ENCODE measurements at regions not wholly inside any gene's neighbourhood (a gene's known extent, or its start where the extent isn't known, plus 50 kb on each side); places are given as distances from the start of the nearest gene placed in this dataset.

DNA sequence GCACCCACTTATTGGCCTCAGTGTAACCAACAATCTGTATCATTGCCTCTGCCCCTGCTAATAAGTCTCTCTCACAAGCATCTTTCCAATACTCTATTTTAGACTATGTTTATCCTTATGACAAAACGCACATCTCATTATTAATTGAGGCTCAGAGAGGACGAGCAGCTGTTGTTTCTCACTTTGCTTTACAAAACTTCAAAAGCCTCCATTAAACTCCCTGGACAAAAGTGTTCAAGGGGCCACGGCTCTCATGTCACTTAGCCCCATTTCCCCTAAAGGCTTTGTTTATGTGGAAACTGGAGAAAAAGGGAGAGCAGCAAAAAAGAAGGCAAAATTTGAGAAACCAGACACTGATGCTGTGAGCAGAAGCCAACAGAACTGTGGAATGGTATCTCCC is 180.0 kb upstream of the LNX1 start:
- ATAC-seq (ENCODE audit: insufficient number of reproducible peaks, low FRiP score, low read depth), result no peak
- TF ChIP-seq, protein P1, sequence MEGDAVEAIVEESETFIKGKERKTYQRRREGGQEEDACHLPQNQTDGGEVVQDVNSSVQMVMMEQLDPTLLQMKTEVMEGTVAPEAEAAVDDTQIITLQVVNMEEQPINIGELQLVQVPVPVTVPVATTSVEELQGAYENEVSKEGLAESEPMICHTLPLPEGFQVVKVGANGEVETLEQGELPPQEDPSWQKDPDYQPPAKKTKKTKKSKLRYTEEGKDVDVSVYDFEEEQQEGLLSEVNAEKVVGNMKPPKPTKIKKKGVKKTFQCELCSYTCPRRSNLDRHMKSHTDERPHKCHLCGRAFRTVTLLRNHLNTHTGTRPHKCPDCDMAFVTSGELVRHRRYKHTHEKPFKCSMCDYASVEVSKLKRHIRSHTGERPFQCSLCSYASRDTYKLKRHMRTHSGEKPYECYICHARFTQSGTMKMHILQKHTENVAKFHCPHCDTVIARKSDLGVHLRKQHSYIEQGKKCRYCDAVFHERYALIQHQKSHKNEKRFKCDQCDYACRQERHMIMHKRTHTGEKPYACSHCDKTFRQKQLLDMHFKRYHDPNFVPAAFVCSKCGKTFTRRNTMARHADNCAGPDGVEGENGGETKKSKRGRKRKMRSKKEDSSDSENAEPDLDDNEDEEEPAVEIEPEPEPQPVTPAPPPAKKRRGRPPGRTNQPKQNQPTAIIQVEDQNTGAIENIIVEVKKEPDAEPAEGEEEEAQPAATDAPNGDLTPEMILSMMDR (IDR thresholded peaks at IDR 0.05), result no peak
- H3K9me3 ChIP-seq, result no peaks in the 10 kb centered on the region
- H3K27ac ChIP-seq, result no peak overlapping the region
- H3K27me3 ChIP-seq (replicated peaks; ENCODE audit: insufficient read depth), result no peaks in the 10 kb centered on the region
- no peak overlapping the region for H3K4me3 ChIP-seq
- H3K4me1 ChIP-seq (ENCODE audit: control insufficient read depth in 1 of 2, low read depth in 2 of 2), result no peaks in the 10 kb centered on the region
- DNase-seq (ENCODE audit: low spot score), result no peak
- H3K36me3 ChIP-seq, result no peaks in the 10 kb centered on the region

DNA sequence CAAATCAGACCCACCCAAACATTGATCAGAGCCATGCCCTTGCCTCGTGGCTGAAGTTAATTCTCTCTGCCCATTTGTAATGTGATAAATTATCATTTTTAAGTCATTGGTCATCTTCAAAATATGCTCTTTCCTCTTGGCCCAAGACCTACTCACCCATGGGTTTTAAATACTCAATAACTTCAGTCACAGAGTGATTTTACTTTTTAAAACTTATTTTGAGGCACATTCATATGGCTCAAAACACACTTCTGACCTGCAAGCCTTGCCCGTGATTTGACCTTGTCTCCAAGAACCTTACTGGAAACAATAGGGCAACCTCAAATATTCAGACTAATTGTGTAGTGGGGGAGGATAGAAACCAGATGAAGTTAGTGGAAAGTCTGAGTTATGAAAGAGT is 176.2 kb upstream of the LNX1 start:
- TF ChIP-seq, protein P1 (IDR thresholded peaks at IDR 0.05), result no peak
- Histone ChIP-seq H3K27ac (no peak overlapping the region), H3K27me3 (replicated peaks; ENCODE audit: insufficient read depth) (no peaks in the 10 kb centered on the region), H3K4me1 (ENCODE audit: control insufficient read depth in 1 of 2, low read depth in 2 of 2) (peaks cover 15 to 20% of the 10 kb centered on the region in 2 donors), H3K9me3 (no peaks in the 10 kb centered on the region), H3K4me3 (no peak overlapping the region), H3K36me3 (no peaks in the 10 kb centered on the region)
- no peak for DNase-seq (ENCODE audit: low spot score)
- ATAC-seq (ENCODE audit: insufficient number of reproducible peaks, low FRiP score, low read depth), result no peak

DNA sequence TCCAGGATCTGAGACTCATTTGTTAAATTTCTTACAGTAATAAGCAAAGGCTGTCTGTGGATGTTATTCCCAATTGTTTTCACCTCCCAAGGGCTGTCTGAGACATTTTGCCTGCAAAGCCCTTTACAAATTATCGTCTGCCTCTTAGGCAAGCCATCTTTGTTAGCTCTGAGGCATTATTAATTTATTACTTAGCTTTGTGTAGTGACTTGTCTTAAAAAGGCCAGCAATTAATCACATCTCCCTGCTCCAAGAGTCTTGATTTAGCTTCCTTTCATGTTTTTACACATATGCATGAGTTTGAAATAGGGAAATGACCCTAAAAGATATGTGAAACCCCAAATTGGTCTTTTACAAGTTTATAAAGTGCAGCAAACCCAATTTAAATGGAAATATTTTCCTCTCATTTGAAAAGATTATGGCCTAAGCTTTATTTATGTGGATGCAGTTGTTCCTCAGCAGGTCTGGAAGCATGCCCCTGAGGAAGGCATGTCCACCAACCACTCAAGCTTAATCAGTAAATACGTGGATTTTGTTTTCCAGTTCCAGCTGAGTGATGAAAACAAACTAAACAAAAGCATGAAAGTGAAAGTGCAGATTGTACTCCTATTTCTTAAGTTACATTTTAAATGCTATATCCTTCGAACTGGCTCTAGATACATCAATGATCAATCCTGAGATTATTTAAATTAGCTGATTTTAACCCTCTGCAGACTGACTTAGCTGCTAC is 173.6 kb upstream of the LNX1 start:
- Histone ChIP-seq H3K36me3 (no peaks in the 10 kb centered on the region), H3K27ac (peak overlapping the region; percentile 20 to 52), H3K4me1 (ENCODE audit: control insufficient read depth in 1 of 2, low read depth in 2 of 2) (peaks cover 15 to 20% of the 10 kb centered on the region in 2 donors), H3K4me3 (no peak overlapping the region), H3K9me3 (no peaks in the 10 kb centered on the region), H3K27me3 (replicated peaks; ENCODE audit: insufficient read depth) (no peaks in the 10 kb centered on the region)
- TF ChIP-seq, protein P1 (IDR thresholded peaks at IDR 0.05), result no peak
- ATAC-seq (ENCODE audit: insufficient number of reproducible peaks, low FRiP score, low read depth) (no peak), DNase-seq (ENCODE audit: low spot score) (no peak)

DNA sequence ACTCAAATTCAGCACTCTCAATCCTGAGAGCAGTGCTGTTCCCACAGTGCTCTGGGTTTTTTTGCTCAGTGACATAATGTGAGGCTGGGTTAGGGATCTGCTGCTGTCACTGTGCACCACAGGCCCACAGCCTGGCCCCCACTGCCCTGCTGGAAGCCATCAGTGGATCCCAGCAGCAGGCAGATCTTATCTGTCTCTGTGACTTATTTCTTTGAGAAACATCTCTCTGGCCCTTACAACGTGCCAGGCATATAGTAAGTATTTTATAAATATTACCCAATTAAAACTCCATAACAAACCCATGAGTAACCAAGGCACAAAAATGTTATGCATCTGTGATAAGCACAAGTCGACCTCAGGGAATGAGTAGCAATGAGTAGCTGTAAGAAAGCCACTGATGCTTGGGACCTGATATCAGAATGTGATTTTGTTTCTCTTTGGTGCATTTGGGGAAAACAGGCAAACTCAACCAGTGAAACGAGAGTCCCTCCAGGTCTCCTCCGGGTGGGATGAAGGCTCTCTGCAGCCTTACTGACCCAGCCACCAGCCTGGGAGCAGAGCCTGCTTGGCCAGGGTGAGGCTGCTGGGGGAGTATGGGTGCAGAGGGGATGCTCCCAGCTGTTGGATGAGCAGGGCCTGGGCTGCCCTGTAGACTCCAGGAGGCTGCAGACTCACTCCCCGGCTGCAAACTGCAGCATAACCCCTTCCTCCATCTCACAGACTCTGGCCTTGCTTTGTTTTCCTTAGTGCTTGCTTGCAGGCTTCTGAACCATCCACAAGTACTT is 172.7 kb upstream of the LNX1 start:
- ATAC-seq (ENCODE audit: insufficient number of reproducible peaks, low FRiP score, low read depth) (peak; percentile 59), DNase-seq (ENCODE audit: low spot score) (no peak)
- Histone ChIP-seq H3K27me3 (replicated peaks; ENCODE audit: insufficient read depth) (no peaks in the 10 kb centered on the region), H3K9me3 (no peaks in the 10 kb centered on the region), H3K27ac (peak overlapping the region; percentile 20 to 52), H3K4me3 (no peak overlapping the region), H3K4me1 (ENCODE audit: control insufficient read depth in 1 of 2, low read depth in 2 of 2) (peaks cover 15 to 20% of the 10 kb centered on the region in 2 donors), H3K36me3 (no peaks in the 10 kb centered on the region)
- TF ChIP-seq, protein P1 (IDR thresholded peaks at IDR 0.05), result no peak

DNA sequence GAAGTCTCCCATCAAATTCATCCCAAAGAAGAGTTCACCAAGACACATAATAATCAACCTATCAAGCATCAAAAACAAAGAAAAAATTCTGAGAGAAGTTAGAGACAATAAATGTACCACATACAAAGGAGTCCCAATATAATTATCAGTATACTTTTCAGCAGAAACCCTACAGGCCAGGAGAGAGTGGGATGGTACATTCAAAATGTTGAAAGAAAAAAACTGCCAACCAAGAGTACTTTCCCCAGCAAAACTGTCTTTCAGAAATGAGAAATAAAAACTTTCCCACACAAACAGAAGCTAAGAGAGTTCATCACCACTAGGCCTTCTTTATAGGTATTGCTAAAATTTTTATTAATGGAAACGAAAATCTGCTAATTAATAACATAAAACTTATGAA is 164.4 kb upstream of the LNX1 start:
- Histone ChIP-seq H3K4me1 (ENCODE audit: control insufficient read depth in 1 of 2, low read depth in 2 of 2) (no peaks in the 10 kb centered on the region), H3K27ac (no peak overlapping the region), H3K9me3 (peaks cover 7% of the 10 kb centered on the region), H3K4me3 (no peak overlapping the region), H3K36me3 (no peaks in the 10 kb centered on the region), H3K27me3 (replicated peaks; ENCODE audit: insufficient read depth) (no peaks in the 10 kb centered on the region)
- TF ChIP-seq, protein P1 (IDR thresholded peaks at IDR 0.05), result no peak
- ATAC-seq (ENCODE audit: insufficient number of reproducible peaks, low FRiP score, low read depth) (no peak), DNase-seq (ENCODE audit: low spot score) (no peak)
